Astrocyte of the cerebellum (primary cell): ENCODE measurements at regions not wholly inside any gene's neighbourhood (a gene's known extent, or its start where the extent isn't known, plus 50 kb on each side); places are given as distances from the start of the nearest gene placed in this dataset.

Experiments used
- DNase-seq: peaks from one replicate; pipeline ENCODE4 v3.0.0-alpha.2; 2011; ENCODE audit warnings: low read depth
- H3K4me3 ChIP-seq: 2 replicates; pipeline ENCODE4 v1.5.1; 2011; ENCODE audit warnings: mild to moderate bottlenecking, low read depth, low read length, moderate library complexity
- CTCF ChIP-seq: IDR thresholded peaks from 2 replicates; pipeline ENCODE4 v1.5.1; 2012; ENCODE audit warnings: low read length, low read depth, moderate library complexity, mild to moderate bottlenecking; ENCODE audit errors: missing control alignments
- in situ Hi-C: cut with HindIII; loops from 2 replicates; pipeline ENCODE4 v1.10.0; 2017; ENCODE audit warnings: low sequenced_read_pairs

DNA sequence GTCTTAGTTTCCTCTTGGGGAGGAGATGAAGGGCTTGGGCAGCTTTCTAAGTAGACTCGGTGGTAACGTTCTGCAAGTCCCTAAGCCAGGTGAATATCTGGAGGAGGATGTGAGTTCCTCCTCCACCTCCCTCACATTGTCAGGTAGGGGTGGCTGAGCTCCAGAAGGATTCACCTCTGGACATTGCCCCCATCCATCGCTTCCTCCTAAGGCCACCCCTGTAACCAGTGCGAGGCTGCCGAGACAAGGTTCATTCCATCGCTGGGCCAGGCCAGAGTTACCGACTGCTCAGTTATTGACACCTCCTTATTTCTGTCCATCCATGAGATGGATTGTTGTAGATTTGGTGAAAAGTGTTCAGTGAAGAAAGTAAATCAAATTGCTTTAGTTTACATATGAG is 334.1 kb upstream of the KLF6 start:
- DNase-seq: no peak
- H3K4me3 ChIP-seq: no peak overlapping the region
- no peak for TF ChIP-seq CTCF
- in situ Hi-C loops: no loop called here

DNA sequence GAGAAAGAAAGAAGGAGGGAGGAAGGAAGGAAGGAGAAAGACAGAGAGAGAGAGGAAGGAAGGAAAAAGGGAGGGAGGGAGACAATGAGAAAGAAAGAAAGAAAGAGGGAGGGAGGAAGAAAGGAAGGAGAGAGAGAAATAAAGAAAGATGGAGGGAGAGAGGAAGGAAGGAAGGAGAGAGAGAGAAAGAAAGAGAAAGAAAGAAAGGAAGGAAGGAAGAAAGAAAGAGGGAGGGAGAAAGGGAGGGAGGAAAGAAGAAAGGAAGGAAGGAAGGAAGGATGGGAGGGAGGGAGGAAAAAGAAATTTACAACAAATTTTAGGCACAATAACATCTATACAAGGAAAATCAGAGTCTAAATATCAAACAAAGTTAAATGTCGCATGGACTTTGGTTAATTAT is 332.6 kb upstream of the KLF6 start:
- no peak for DNase-seq
- no peak overlapping the region for H3K4me3 ChIP-seq
- TF ChIP-seq CTCF: no peak
- in situ Hi-C loops: no loop called here

DNA sequence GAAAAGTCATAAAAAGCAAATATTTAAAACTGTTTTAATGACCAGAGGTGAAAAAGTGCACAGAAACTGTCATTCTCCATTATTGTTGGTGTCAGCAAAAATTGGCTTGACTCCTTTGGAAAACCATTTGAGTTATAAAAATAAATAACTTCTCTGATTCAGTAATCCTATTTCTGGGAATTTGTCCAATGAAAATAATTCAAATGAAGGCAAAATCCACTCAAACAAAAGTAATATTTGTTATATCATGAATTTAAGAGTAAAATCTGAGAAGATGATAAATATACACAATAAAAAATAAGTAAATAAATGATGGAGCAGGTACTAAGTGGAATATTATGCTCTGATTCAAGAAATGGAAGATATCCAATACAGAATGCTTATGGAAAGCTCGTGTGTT is 326.6 kb upstream of the KLF6 start:
- in situ Hi-C loops: no loop called here
- H3K4me3 ChIP-seq: no peak overlapping the region
- no peak for TF ChIP-seq CTCF
- DNase-seq: peak; percentile 37

- in situ Hi-C loops: loop anchor here (5.0 kb wide), 2 partner anchors 43 to 62 kb away; no protein-coding TSS in a partner anchor
- no peak for DNase-seq
- no peak overlapping the region for H3K4me3 ChIP-seq
- no peak for TF ChIP-seq CTCF
These were observed 324.5 kb upstream of the KLF6 start for GRCh38 chr10:4109469-4109868.

GRCh38 chr10:4108693-4109092 is 323.7 kb upstream of the KLF6 start:
- DNase-seq: no peak
- no peak overlapping the region for H3K4me3 ChIP-seq
- no peak for TF ChIP-seq CTCF
- in situ Hi-C loops: loop anchor here (5.0 kb wide), 2 partner anchors 44 to 61 kb away; no protein-coding TSS in a partner anchor

- no peak overlapping the region for H3K4me3 ChIP-seq
- no peak for DNase-seq
- in situ Hi-C loops: loop anchor here (5.0 kb wide), 2 partner anchors 45 to 60 kb away; no protein-coding TSS in a partner anchor
- no peak for TF ChIP-seq CTCF
These were observed 322.4 kb upstream of the KLF6 start for GRCh38 chr10:4107285-4107851.

DNA sequence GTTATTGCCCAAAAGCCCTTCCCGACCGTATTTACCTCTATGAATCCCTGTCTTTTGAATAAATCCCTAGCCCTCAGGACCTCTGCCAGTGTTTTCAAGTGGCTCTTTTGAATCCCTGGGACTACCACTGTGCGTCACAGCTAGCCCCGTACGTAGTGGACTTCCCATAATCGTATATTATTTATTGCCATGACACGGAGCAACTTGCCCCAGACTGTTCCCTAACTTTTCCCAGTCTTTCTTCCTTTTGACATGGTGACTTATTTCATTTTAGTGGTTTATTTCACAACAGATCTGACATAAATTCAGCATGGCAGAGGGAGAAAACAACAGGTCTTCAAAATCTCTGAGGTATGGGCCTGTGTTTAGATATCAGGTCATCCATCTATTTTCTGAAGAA is 318.6 kb upstream of the KLF6 start:
- H3K4me3 ChIP-seq: no peak overlapping the region
- in situ Hi-C loops: no loop called here
- no peak for TF ChIP-seq CTCF
- no peak for DNase-seq
